ENCODE measurements at regions not wholly inside any gene's neighbourhood (a gene's known extent, or its start where the extent isn't known, plus 50 kb on each side); places are given as distances from the start of the nearest gene placed in this dataset.

- ATAC-seq, result no peak
- no peak for TF ChIP-seq ZNF565 (CRISPR knock-in tag; conservative IDR thresholded peaks at IDR 0.05; ENCODE audit: low read depth)
- no peak for TF ChIP-seq OSR1 (CRISPR knock-in tag; IDR thresholded peaks at IDR 0.05)
- no peak for TF ChIP-seq ISL1 (CRISPR knock-in tag; IDR thresholded peaks at IDR 0.05)
- TF ChIP-seq TOX (CRISPR knock-in tag; IDR thresholded peaks at IDR 0.05; ENCODE audit: borderline replicate concordance), result no peak
- no peak for TF ChIP-seq ZFP3 (CRISPR knock-in tag; IDR thresholded peaks at IDR 0.05)
- TF ChIP-seq RARB (CRISPR knock-in tag; IDR thresholded peaks at IDR 0.05), result no peak
- TF ChIP-seq POU6F1 (CRISPR knock-in tag; IDR thresholded peaks at IDR 0.05; ENCODE audit: borderline replicate concordance, low read depth), result no peak
- TF ChIP-seq CSRNP3 (CRISPR knock-in tag; IDR thresholded peaks at IDR 0.05), result no peak
- TF ChIP-seq ARNTL (CRISPR knock-in tag; IDR thresholded peaks at IDR 0.05; ENCODE audit: borderline replicate concordance, low read depth), result no peak
- TF ChIP-seq ZFP30 (CRISPR knock-in tag; IDR thresholded peaks at IDR 0.05), result no peak
- no peak for TF ChIP-seq PPARA (CRISPR knock-in tag; IDR thresholded peaks at IDR 0.05; ENCODE audit: borderline replicate concordance)
- TF ChIP-seq SNAI2 (CRISPR knock-in tag; IDR thresholded peaks at IDR 0.05), result no peak
- no peak for TF ChIP-seq BACH2 (CRISPR knock-in tag; IDR thresholded peaks at IDR 0.05; ENCODE audit: borderline replicate concordance)
These were observed 394.6 kb downstream of the PREX1 start for GRCh38 chr20:48433178-48433577.

- ATAC-seq, result no peak
- TF ChIP-seq CREB5 (CRISPR knock-in tag; IDR thresholded peaks at IDR 0.05; ENCODE audit: low read depth) (no peak), TCF4 (CRISPR knock-in tag; IDR thresholded peaks at IDR 0.05; ENCODE audit: borderline replicate concordance) (no peak), PATZ1 (CRISPR knock-in tag; IDR thresholded peaks at IDR 0.05; ENCODE audit: borderline replicate concordance) (no peak), POU6F1 (CRISPR knock-in tag; IDR thresholded peaks at IDR 0.05; ENCODE audit: borderline replicate concordance, low read depth) (no peak), ISL1 (CRISPR knock-in tag; IDR thresholded peaks at IDR 0.05) (no peak), TOX (CRISPR knock-in tag; IDR thresholded peaks at IDR 0.05; ENCODE audit: borderline replicate concordance) (no peak), ZFP3 (CRISPR knock-in tag; IDR thresholded peaks at IDR 0.05) (no peak), TSHZ2 (CRISPR knock-in tag; IDR thresholded peaks at IDR 0.05) (no peak), OSR1 (CRISPR knock-in tag; IDR thresholded peaks at IDR 0.05) (no peak), ESRRG (CRISPR knock-in tag; IDR thresholded peaks at IDR 0.05) (no peak), CSDC2 (CRISPR knock-in tag; IDR thresholded peaks at IDR 0.05) (no peak), ZNF8 (CRISPR knock-in tag; IDR thresholded peaks at IDR 0.05) (no peak), ZNF565 (CRISPR knock-in tag; conservative IDR thresholded peaks at IDR 0.05; ENCODE audit: low read depth) (no peak), PPARA (CRISPR knock-in tag; IDR thresholded peaks at IDR 0.05; ENCODE audit: borderline replicate concordance) (no peak)
These were observed 395.3 kb downstream of the PREX1 start for GRCh38 chr20:48432494-48432832.

Data from SK-N-SH treated with all-trans-retinoic acid at 6 μM for 48 hours (cell line).